NCI-H82 treated with DMSO at 0.1 percent for 48 hours (cell line): ENCODE measurements at regions not wholly inside any gene's neighbourhood (a gene's known extent, or its start where the extent isn't known, plus 50 kb on each side); places are given as distances from the start of the nearest gene placed in this dataset.

ENCODE experiments used
- DNase-seq: peaks from one replicate; lab custom pipeline; 2025; ENCODE audit not compliant: unreplicated experiment; lab: John Stamatoyannopoulos, UW

GRCh38 chr22:22997262-22997898 is 72.9 kb upstream of the GNAZ start:
- DNase-seq: no peak

GRCh38 chr22:22997988-22998387 is 72.3 kb upstream of the GNAZ start:
- no peak for DNase-seq

GRCh38 chr22:22999523-22999922 is 70.8 kb upstream of the GNAZ start:
- DNase-seq: no peak

- no peak for DNase-seq
Measured at GRCh38 chr22:23000657-23001347, 69.5 kb upstream of the GNAZ start.

- DNase-seq: no peak
Measured at GRCh38 chr22:23001463-23001862, 68.9 kb upstream of the GNAZ start.

GRCh38 chr22:23002612-23003180 is 67.6 kb upstream of the GNAZ start:
- DNase-seq: no peak

GRCh38 chr22:23007823-23008222 is 62.5 kb upstream of the GNAZ start:
- no peak for DNase-seq

- DNase-seq: no peak
Measured at GRCh38 chr22:23008896-23009295, 61.4 kb upstream of the GNAZ start.
